ENCODE measurements at regions not wholly inside any gene's neighbourhood (a gene's known extent, or its start where the extent isn't known, plus 50 kb on each side); places are given as distances from the start of the nearest gene placed in this dataset.

DNA sequence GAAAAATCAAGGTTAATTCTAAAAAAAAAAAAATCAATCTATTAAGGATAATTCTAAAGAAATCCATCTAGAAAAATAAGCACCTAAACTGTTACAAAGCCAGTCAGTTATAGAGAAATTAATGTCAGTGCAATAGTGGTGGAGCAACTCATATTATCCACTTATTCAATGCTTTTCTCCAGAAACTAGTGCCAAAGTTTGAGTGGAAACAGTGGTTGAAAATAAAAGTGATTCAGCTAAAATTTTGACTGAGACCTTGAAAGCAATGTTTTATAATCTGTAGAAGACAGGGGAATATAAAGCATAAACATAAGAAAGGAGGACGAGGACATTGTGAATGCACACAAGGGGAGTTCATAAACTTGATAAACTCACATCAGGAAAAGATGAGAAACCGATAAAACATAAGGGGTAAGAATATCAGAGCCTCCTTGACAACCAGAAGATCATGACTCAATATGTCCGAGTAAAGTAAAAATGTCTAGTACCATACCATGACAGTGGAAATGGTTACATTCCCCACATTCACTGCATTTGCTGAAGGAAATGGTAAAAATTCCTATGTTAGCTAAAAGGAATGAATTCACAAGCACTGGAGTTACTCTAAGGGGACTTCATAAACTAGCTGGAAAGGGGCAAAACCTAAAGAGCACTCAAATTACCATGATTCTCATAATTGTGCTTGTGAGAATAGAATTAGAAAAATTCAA, 58.7 kb upstream of the SLC5A12 start:
- no peak for TF ChIP-seq EP300 (IDR thresholded peaks at IDR 0.05; ENCODE audit: borderline replicate concordance in 1 of 2, control insufficient read depth in 1 of 2, low read depth in 2 of 2, low read length in 2 of 2)
- TF ChIP-seq, protein P1, sequence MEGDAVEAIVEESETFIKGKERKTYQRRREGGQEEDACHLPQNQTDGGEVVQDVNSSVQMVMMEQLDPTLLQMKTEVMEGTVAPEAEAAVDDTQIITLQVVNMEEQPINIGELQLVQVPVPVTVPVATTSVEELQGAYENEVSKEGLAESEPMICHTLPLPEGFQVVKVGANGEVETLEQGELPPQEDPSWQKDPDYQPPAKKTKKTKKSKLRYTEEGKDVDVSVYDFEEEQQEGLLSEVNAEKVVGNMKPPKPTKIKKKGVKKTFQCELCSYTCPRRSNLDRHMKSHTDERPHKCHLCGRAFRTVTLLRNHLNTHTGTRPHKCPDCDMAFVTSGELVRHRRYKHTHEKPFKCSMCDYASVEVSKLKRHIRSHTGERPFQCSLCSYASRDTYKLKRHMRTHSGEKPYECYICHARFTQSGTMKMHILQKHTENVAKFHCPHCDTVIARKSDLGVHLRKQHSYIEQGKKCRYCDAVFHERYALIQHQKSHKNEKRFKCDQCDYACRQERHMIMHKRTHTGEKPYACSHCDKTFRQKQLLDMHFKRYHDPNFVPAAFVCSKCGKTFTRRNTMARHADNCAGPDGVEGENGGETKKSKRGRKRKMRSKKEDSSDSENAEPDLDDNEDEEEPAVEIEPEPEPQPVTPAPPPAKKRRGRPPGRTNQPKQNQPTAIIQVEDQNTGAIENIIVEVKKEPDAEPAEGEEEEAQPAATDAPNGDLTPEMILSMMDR (IDR thresholded peaks at IDR 0.05 in 2 of 3, conservative IDR thresholded peaks at IDR 0.05 in 1 of 3; ENCODE audit: control insufficient read depth in 2 of 3, extremely low read depth in 1 of 3, insufficient read depth in 1 of 3, low read depth in 3 of 3, low read length in 3 of 3): no peak
- no peak for TF ChIP-seq POLR2AphosphoS5 (IDR thresholded peaks at IDR 0.05; ENCODE audit: low read length)
- TF ChIP-seq TAF1 (IDR thresholded peaks at IDR 0.05; ENCODE audit: borderline replicate concordance, low read depth, low read length): no peak
- TF ChIP-seq REST (IDR thresholded peaks at IDR 0.05; ENCODE audit: low read depth, low read length): no peak
- no peak for TF ChIP-seq BCL11A (IDR thresholded peaks at IDR 0.05; ENCODE audit: low read depth, low read length)
- no peak for TF ChIP-seq E2F8 (IDR thresholded peaks at IDR 0.05; ENCODE audit: low read depth, partially characterized antibody)
- TF ChIP-seq ZNF24 (IDR thresholded peaks at IDR 0.05): no peak
- TF ChIP-seq SIN3A (IDR thresholded peaks at IDR 0.05; ENCODE audit: low read depth, low read length): no peak
- no peak for TF ChIP-seq POLR2A (IDR thresholded peaks at IDR 0.05; ENCODE audit: low read depth, low read length)
- no peak for TF ChIP-seq BHLHE40 (IDR thresholded peaks at IDR 0.05; ENCODE audit: borderline replicate concordance in 1 of 2, low read depth in 2 of 2, low read length in 1 of 2)
- no peak for TF ChIP-seq EZH2 (IDR thresholded peaks at IDR 0.05; ENCODE audit: borderline replicate concordance, control insufficient read depth, low read depth, low read length)
- TF ChIP-seq CREM (IDR thresholded peaks at IDR 0.05; ENCODE audit: low read depth): no peak
- TF ChIP-seq BMI1 (IDR thresholded peaks at IDR 0.05; ENCODE audit: borderline replicate concordance): no peak

Measured in GM12878 (cell line).